HG03025 (cell line): ENCODE measurements at regions not wholly inside any gene's neighbourhood (a gene's known extent, or its start where the extent isn't known, plus 50 kb on each side); places are given as distances from the start of the nearest gene placed in this dataset.

ENCODE experiments used
- ATAC-seq: cut with Tn5 transposase; IDR thresholded peaks from one replicate; pipeline ENCODE4 v1.9.1; 2021; ENCODE audit warnings: mild to moderate bottlenecking, moderate library complexity; ENCODE audit not compliant: unreplicated experiment, low FRiP score

- ATAC-seq, result no peak
Measured at GRCh38 chr5:123671711-123672456, 159.9 kb downstream of the CSNK1G3 start.

GRCh38 chr5:123671042-123671441 is 159.1 kb downstream of the CSNK1G3 start:
- ATAC-seq, result no peak
